ENCODE measurements at regions not wholly inside any gene's neighbourhood (a gene's known extent, or its start where the extent isn't known, plus 50 kb on each side); places are given as distances from the start of the nearest gene placed in this dataset.

DNA sequence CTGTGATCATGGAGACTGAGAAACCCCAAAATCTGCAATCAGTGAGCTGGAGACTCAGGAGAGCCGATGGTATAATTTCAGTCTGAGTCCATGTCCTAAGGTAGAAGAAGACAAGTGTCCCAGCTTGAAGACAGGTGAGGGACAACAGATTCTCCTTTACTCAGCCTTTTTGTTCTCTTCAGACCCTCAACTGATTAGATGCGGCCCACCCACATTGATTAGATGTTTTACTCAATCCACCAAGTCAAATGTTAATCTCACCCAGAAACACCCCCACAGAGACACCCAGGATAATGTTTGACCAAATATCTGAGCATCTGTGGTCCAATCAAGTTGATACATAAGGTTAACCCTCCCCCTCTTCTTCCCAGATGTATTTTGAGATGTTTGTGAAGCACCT, 131.2 kb downstream of the PFKFB3 start:
- intact Hi-C loops (cut with DNase I; ENCODE audit: low total_unique reads): no loop called here
- H3K4me3 ChIP-seq (ENCODE audit: low read depth, poor library complexity, severe bottlenecking): no peak overlapping the region
- no peak for DNase-seq (ENCODE audit: low spot score in 2 of 2)
- 84 to 93% methylated on average over 2 of the region's 2 CpGs for WGBS, 2 donors
- TF ChIP-seq POLR2A (IDR thresholded peaks at IDR 0.05) (no peak), CTCF (IDR thresholded peaks at IDR 0.05) (no peak)

- no peak for DNase-seq (ENCODE audit: low spot score in 2 of 2)
- no peak overlapping the region for H3K4me3 ChIP-seq (ENCODE audit: low read depth, poor library complexity, severe bottlenecking)
- 75 to 84% methylated on average over 3 of the region's 3 CpGs for WGBS, 2 donors
- intact Hi-C loops (cut with DNase I; ENCODE audit: low total_unique reads): no loop called here
- no peak for TF ChIP-seq CTCF (IDR thresholded peaks at IDR 0.05)
- TF ChIP-seq POLR2A (IDR thresholded peaks at IDR 0.05): no peak
These were observed 133.3 kb downstream of the PFKFB3 start for GRCh38 chr10:6336016-6336415.

- DNase-seq (ENCODE audit: low spot score in 2 of 2): no peak
- no peak overlapping the region for H3K4me3 ChIP-seq (ENCODE audit: low read depth, poor library complexity, severe bottlenecking)
- intact Hi-C loops (cut with DNase I; ENCODE audit: low total_unique reads): no loop called here
- TF ChIP-seq CTCF (IDR thresholded peaks at IDR 0.05) (no peak), POLR2A (IDR thresholded peaks at IDR 0.05) (no peak)
- 82 to 83% methylated on average over 6 of the region's 6 CpGs for WGBS, 2 donors
These were observed 134.7 kb downstream of the PFKFB3 start for GRCh38 chr10:6337382-6337781.

GRCh38 chr10:6338361-6338760, 135.6 kb downstream of the PFKFB3 start:
- H3K4me3 ChIP-seq (ENCODE audit: low read depth, poor library complexity, severe bottlenecking): no peak overlapping the region
- intact Hi-C loops (cut with DNase I; ENCODE audit: low total_unique reads): no loop called here
- WGBS, 2 donors: 81 to 90% methylated on average over 7 of the region's 7 CpGs
- no peak for DNase-seq (ENCODE audit: low spot score in 2 of 2)
- TF ChIP-seq CTCF (IDR thresholded peaks at IDR 0.05) (no peak), POLR2A (IDR thresholded peaks at IDR 0.05) (no peak)

DNA sequence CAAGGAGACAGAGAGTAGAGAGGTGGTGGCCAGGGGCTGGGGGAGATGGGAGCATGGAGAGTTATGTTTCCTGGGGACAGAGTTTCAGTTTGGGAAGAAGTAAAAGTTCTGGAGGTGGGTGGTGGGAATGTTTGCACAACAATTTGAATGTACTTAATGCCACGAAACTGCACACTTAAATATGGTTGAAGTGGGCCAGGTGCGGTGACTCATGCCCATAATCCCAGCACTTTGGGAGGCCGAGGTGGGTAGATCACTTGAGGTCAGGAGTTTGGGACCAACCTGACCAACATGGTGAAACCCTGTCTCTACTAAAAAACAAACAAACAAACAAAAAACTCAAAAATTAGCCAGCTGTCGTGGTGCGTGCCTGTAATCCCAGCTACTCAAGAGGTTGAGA, 137.2 kb downstream of the PFKFB3 start:
- 93 to 95% methylated on average over 5 of the region's 5 CpGs for WGBS, 2 donors
- TF ChIP-seq CTCF (IDR thresholded peaks at IDR 0.05) (no peak), POLR2A (IDR thresholded peaks at IDR 0.05) (no peak)
- DNase-seq (ENCODE audit: low spot score in 2 of 2): no peak
- H3K4me3 ChIP-seq (ENCODE audit: low read depth, poor library complexity, severe bottlenecking): no peak overlapping the region
- intact Hi-C loops (cut with DNase I; ENCODE audit: low total_unique reads): no loop called here

DNA sequence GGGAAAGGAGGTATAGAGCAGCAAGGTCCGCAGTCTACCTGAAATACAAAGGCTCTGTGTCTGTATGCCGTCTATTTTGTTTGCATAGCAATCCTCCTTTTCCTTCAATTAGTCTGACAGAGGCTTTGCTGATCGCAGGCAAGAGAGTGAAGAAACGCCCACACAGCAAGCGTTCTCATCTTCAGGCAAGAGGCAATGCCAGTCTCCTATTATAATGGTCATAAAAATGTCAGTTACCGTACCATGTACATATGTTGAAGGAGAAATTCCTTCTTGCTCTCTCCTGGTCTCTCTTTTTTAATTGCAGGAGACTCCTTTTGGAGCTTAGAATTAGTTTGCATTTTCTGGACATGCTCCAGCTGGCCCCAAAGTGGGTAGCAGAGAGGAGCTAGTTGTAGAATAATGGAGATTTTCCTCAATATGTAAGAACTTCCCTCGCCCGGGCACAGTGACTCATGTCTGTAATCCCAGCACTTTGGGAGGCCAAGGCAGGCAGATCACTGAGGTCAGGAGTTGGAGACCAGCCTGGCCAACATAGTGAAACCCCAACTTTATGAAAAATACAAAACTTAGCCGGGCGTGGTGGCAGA, 139.5 kb downstream of the PFKFB3 start:
- intact Hi-C loops (cut with DNase I; ENCODE audit: low total_unique reads): no loop called here
- DNase-seq (ENCODE audit: low spot score in 2 of 2): no peak
- TF ChIP-seq POLR2A (IDR thresholded peaks at IDR 0.05) (no peak), CTCF (IDR thresholded peaks at IDR 0.05) (no peak)
- H3K4me3 ChIP-seq (ENCODE audit: low read depth, poor library complexity, severe bottlenecking): no peak overlapping the region
- WGBS, 2 donors: 63 to 69% methylated on average over 10 of the region's 10 CpGs
